T-helper 9 cell (primary cell): ENCODE measurements at regions not wholly inside any gene's neighbourhood (a gene's known extent, or its start where the extent isn't known, plus 50 kb on each side); places are given as distances from the start of the nearest gene placed in this dataset.

Source experiments
- DNase-seq: peaks from one replicate; pipeline ENCODE4 v3.0.0-alpha.2; 2020

DNA sequence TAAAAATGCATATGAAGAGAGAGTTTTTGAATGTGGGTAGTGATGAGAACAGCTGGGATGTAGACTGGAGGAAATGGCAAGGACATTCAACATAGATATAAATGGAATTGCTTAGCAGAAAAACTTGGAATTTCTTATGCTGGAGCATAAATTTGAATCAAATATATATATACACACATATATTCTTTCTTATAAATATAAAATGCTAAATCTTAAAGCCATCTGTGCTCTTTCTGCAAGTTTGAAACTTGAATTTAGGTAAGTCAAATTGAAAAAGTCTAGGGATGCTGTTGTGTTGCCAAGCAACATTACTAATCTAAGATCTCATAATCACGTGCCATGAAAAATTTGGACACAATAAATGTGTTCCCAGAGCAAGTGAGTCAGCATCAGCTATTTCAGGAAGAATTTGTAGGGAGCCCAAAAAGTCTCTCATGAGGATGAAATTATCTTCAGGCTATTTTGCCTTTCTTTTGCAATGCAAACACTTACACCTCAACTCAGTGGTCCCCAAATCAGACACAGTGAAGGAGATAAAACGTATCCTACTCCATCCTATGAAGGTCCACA, 58.4 kb upstream of the ALDH1A1 start:
- no peak for DNase-seq

DNA sequence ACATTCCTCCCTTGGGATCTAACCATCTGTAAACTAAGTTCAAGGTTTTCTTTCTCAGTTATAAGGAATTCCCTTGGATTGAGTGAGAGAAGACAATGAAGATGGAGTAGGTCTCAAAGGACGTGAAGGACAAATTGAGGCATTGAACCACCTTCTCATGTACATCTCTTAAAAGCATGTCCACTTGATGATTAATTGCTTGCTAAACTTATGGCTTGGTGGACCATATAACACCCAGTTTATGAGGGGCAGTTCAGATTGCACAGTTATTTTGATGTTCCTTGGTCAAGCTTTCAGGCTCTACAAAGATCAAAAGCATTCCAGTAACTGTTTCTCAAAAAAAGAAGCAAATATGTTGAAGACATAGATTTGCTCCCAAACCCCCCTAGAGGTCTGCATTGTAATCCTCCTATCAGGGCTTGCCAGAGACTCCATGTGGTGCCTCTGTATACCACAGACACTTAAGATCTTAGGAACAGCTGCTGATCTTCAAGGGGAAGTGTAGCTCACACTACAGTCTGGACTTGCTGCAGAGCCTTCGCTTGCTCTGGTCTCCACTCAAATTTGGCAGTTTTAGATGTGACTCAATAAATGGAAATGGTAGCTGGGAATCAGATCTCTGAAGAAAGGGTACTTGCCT, 56.9 kb upstream of the ALDH1A1 start:
- DNase-seq, result no peak

DNA sequence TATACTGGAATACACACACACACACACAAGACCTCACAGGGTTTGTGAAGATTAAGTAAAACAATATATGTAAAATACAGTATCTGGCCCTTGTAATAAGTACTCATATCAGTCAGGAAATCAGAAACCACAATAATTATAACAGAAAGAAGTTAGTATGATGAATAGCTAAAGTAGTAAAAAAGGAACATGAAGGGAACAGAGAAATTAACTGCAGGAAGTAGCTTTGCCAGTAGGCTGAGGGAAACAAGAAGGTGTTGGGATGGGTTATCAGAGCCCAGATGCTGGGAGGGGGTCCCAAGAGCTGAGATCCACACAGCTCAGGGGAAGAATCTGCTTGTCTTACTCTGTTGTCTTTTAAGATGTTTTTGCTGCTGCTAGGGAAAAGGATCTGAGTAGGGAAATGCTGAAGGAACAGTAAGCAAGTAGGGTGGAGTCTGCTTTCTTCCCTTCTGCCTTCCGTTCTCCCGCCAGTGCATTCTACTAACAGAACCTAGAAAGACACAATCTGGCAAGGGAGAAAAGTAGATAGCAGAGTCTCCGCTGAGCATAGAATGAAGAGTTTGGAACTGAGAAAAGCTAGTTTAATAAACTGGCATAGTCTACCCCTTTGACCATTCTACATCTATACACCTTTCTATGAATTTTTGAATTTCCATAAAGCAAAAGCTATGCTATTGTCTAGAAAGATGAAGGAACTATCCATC, 55.3 kb upstream of the ALDH1A1 start:
- DNase-seq, result no peak

DNA sequence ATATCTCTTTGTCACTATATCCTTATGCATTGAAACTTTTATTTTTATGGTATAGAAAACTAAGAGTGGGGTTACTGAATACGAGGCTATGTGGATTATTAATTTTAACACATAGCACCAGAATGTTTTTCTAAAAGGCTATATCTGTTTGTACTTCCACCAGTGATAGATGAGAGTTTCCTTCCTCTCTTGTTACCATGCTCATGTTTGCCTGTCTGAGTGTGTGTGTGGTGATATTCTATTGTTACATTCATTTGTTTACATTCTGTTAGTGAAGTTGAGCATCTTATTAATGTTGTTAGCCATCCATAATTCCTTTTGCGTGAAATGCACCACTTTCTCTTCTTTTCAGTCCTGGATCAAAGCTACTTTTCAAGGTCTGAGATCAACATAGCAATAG, 54.1 kb upstream of the ALDH1A1 start:
- DNase-seq, result no peak
